SK-N-SH (cell line): ENCODE measurements at regions not wholly inside any gene's neighbourhood (a gene's known extent, or its start where the extent isn't known, plus 50 kb on each side); places are given as distances from the start of the nearest gene placed in this dataset.

ENCODE experiments used
- CTCF ChIA-PET: fragments of 300-600, 350-600 bp; formaldehyde crosslinking; extraction: SDS; loops from one replicate; lab custom pipeline; 2021; lab: Yijun Ruan, JAX
- POLR2A ChIA-PET: fragments of 350-600 bp; sonication (Branson Sonifier 250); formaldehyde crosslinking; extraction: SDS; loops from one replicate; lab custom pipeline; 2020; ENCODE audit warnings: antibody characterized with exemption, inconsistent platforms; lab: Yijun Ruan, JAX
- DNase-seq: peaks from one replicate; pipeline ENCODE4 v3.0.0; 2012
- H2AFZ ChIP-seq: fragments of 200-600 bp; sonication (generic); 2 replicates; pipeline ENCODE4 v1.8.1; 2016; ENCODE audit warnings: antibody characterized with exemption, mild to moderate bottlenecking, low read depth
- H3F3A ChIP-seq: fragments of 200-600 bp; sonication (generic); replicated peaks from 2 replicates; pipeline ENCODE3; 2016; ENCODE audit warnings: antibody characterized with exemption, mild to moderate bottlenecking; ENCODE audit not compliant: insufficient read depth
- H3K27ac ChIP-seq, 2 experiments: fragments of 200-500 bp in 1 of 2; fragments of 200-600 bp in 1 of 2; sonication (Bioruptor generic) in 1 of 2; sonication (generic), shearing (Covaris generic) in 1 of 2; 2 replicates each; pipeline versions ENCODE4 v1.5.1 to v1.6.1; 2014 to 2016; ENCODE audit warnings: low read depth in 2 of 2, inconsistent platforms in 1 of 2, low read length in 1 of 2, mild to moderate bottlenecking in 1 of 2, mixed read lengths in 1 of 2
- H3K27me3 ChIP-seq: fragments of 200-600 bp; sonication (generic), shearing (Covaris generic); 2 replicates; pipeline ENCODE4 v1.6.1; 2016; ENCODE audit warnings: mixed run types; ENCODE audit not compliant: insufficient read depth
- H3K36me3 ChIP-seq, 2 experiments: fragments of 200-500 bp in 1 of 2; fragments of 200-600 bp in 1 of 2; sonication (Bioruptor generic) in 1 of 2; sonication (generic) in 1 of 2; replicated peaks in 1 of 2; 2 replicates each; pipeline versions ENCODE3 to v1.5.1; 2014 to 2016; ENCODE audit warnings: low read length in 1 of 2, mild to moderate bottlenecking in 1 of 2; ENCODE audit not compliant: insufficient read depth in 2 of 2, control insufficient read depth in 1 of 2
- H3K4me1 ChIP-seq, 2 experiments: fragments of 200-500 bp in 1 of 2; fragments of 200-600 bp in 1 of 2; sonication (Bioruptor generic) in 1 of 2; sonication (generic), shearing (Covaris generic) in 1 of 2; 2 replicates each; pipeline versions ENCODE4 v1.5.1 to v1.6.1; 2014 to 2016; ENCODE audit warnings: low read depth in 1 of 2, low read length in 1 of 2, mixed run types in 1 of 2; ENCODE audit not compliant: insufficient read depth in 2 of 2, control insufficient read depth in 1 of 2
- H3K4me2 ChIP-seq: fragments of 200-600 bp; sonication (generic), shearing (Covaris generic); 2 replicates; pipeline ENCODE4 v1.6.1; 2017; ENCODE audit warnings: mixed run types
- H3K4me3 ChIP-seq, 2 experiments: fragments of 200-500 bp in 1 of 2; fragments of 200-600 bp in 1 of 2; sonication (Bioruptor generic) in 1 of 2; sonication (generic), shearing (Covaris generic) in 1 of 2; 2 replicates each; pipeline versions ENCODE4 v1.5.1 to v1.8.1; 2014 to 2016; ENCODE audit warnings: low read depth in 2 of 2, inconsistent platforms in 1 of 2, low read length in 1 of 2, mild to moderate bottlenecking in 1 of 2, mixed read lengths in 1 of 2, moderate library complexity in 1 of 2
- H3K79me2 ChIP-seq: fragments of 200-600 bp; sonication (generic); 2 replicates; pipeline ENCODE4 v1.8.1; 2017; ENCODE audit warnings: mild to moderate bottlenecking; ENCODE audit not compliant: insufficient read depth
- H3K9ac ChIP-seq: fragments of 200-600 bp; sonication (generic); 2 replicates; pipeline ENCODE4 v1.6.1; 2017; ENCODE audit warnings: mixed run types
- H3K9me2 ChIP-seq: fragments of 200-600 bp; sonication (generic); 2 replicates; pipeline ENCODE4 v1.6.1; 2017; ENCODE audit warnings: mixed run types
- H3K9me3 ChIP-seq: fragments of 200-600 bp; sonication (generic); 2 replicates; pipeline ENCODE4 v1.6.1; 2017; ENCODE audit warnings: mixed run types, mild to moderate bottlenecking, moderate library complexity
- H4K20me1 ChIP-seq: fragments of 200-600 bp; sonication (generic); 2 replicates; pipeline ENCODE4 v1.6.1; 2017; ENCODE audit warnings: mild to moderate bottlenecking, mixed run types; ENCODE audit not compliant: insufficient read depth
- CHD2 ChIP-seq: fragments of 150-350 bp; IDR thresholded peaks from 2 replicates; pipeline ENCODE4 v1.6.1; 2018; ENCODE audit warnings: low read length; ENCODE audit not compliant: partially characterized antibody
- ELF1 ChIP-seq: IDR thresholded peaks from 2 replicates; pipeline ENCODE4 v1.4.0; 2012
- EP300 ChIP-seq, 2 experiments: IDR thresholded peaks; 2 replicates each; pipeline versions ENCODE4 v1.4.0 to v1.6.1; 2012; ENCODE audit warnings: borderline replicate concordance in 1 of 2, low read depth in 1 of 2, low read length in 1 of 2
- FOSL2 ChIP-seq: IDR thresholded peaks from 2 replicates; pipeline ENCODE4 v1.4.0; 2012; ENCODE audit warnings: low read depth, mild to moderate bottlenecking, moderate library complexity, borderline replicate concordance
- FOXM1 ChIP-seq: IDR thresholded peaks from 2 replicates; pipeline ENCODE4 v1.4.0; 2012; ENCODE audit warnings: low read depth, mild to moderate bottlenecking
- JUND ChIP-seq: IDR thresholded peaks from 2 replicates; pipeline ENCODE4 v1.4.0; 2012
- MEF2A ChIP-seq: IDR thresholded peaks from 2 replicates; pipeline ENCODE4 v1.4.0; 2012; ENCODE audit warnings: low read depth, borderline replicate concordance
- NRF1 ChIP-seq: IDR thresholded peaks from 2 replicates; pipeline ENCODE4 v1.6.1; 2012; ENCODE audit warnings: low read depth, mild to moderate bottlenecking, low read length
- RCOR1 ChIP-seq: fragments of 150-350 bp; IDR thresholded peaks from 2 replicates; pipeline ENCODE4 v1.6.1; 2017; ENCODE audit warnings: antibody characterized with exemption, low read length
- RFX5 ChIP-seq: IDR thresholded peaks from 2 replicates; pipeline ENCODE4 v1.6.1; 2012; ENCODE audit warnings: mild to moderate bottlenecking, improper control_type of control experiment, low read length
- RXRA ChIP-seq: IDR thresholded peaks from 2 replicates; pipeline ENCODE4 v1.4.0; 2012; ENCODE audit warnings: low read depth, mild to moderate bottlenecking, borderline replicate concordance
- TAF1 ChIP-seq: IDR thresholded peaks from 2 replicates; pipeline ENCODE4 v1.6.1; 2012; ENCODE audit warnings: low read depth, mild to moderate bottlenecking, low read length, moderate library complexity, borderline replicate concordance
- TCF12 ChIP-seq: IDR thresholded peaks from 2 replicates; pipeline ENCODE4 v1.4.0; 2012
- TEAD4 ChIP-seq: IDR thresholded peaks from 2 replicates; pipeline ENCODE4 v1.4.0; 2012; ENCODE audit warnings: mild to moderate bottlenecking, borderline replicate concordance; ENCODE audit not compliant: insufficient read depth
- whole genome bisulfite sequencing: methylation state at CpG from one replicate; pipeline ENCODE4 v1.1.6; 2017; ENCODE audit warnings: low lambda C conversion rate; 5-methylcytosine and 5-hydroxymethylcytosine counted together
- TF ChIP-seq, protein P1 (sequence below): IDR thresholded peaks from 2 replicates; pipeline ENCODE4 v1.4.0; 2012; ENCODE audit warnings: low read depth, borderline replicate concordance
- TF ChIP-seq, protein P2 (sequence below): fragments of 200-600 bp; sonication (generic); IDR thresholded peaks from 2 replicates; pipeline ENCODE4 v1.6.1; 2017; ENCODE audit warnings: antibody characterized with exemption, mild to moderate bottlenecking, moderate library complexity
- TF ChIP-seq, protein P3 (sequence below): fragments of 150-350 bp; IDR thresholded peaks from 2 replicates; pipeline ENCODE4 v1.6.1; 2017; ENCODE audit warnings: antibody characterized with exemption, low read length, low read depth, borderline replicate concordance
- TF ChIP-seq, protein P4 (sequence below): IDR thresholded peaks from 2 replicates; pipeline ENCODE4 v1.4.0; 2012; ENCODE audit warnings: low read depth, borderline replicate concordance
- TF ChIP-seq, protein P5 (sequence below): IDR thresholded peaks from 2 replicates; pipeline ENCODE4; 2012
- TF ChIP-seq, protein P6 (sequence below): IDR thresholded peaks from 2 replicates; pipeline ENCODE4 v1.4.0; 2012; ENCODE audit warnings: low read depth

DNA sequence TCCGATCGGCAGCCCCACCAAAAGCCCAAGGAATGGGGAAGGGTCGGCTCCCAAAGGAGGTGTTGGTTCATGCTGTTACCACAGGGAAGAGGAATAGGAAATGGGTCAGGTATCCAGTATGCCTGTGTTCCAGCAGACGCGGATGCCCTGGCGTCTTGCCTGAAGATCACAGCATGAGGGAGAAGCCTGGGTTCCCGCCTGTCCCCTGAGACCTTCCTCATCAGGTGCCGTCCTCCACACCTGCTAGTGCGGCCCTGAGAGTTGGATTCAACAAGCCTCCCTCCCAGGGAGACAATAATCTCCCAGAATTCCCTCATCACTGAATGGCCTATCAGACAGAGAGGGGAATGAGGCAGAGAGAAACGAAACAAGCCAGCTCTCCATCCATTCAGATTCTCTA is 92.2 kb downstream of the SPATA19 start:
- Histone ChIP-seq H3K79me2 (no peaks in the 10 kb centered on the region), H3K27me3 (no peaks in the 10 kb centered on the region), H3K4me1 (no peaks in the 10 kb centered on the region), H3K27ac (no peak overlapping the region), H3K9ac (no peak overlapping the region), H3K4me3 (no peak overlapping the region), H3K4me2 (no peak overlapping the region), H3K9me2 (no peaks in the 10 kb centered on the region), H4K20me1 (no peaks in the 10 kb centered on the region), H3F3A (no peaks in the 10 kb centered on the region), H3K9me3 (peaks cover 16% of the 10 kb centered on the region), H2AFZ (no peak overlapping the region), H3K36me3 (no peaks in the 10 kb centered on the region)
- ChIA-PET POLR2A (no interaction called here), CTCF (no interaction called here)
- 31% methylated on average over 10 of the region's 10 CpGs for WGBS
- no peak for DNase-seq
- TF ChIP-seq JUND (no peak), TCF12 (no peak), CHD2 (no peak), RXRA (no peak)
- TF ChIP-seq, protein P1, sequence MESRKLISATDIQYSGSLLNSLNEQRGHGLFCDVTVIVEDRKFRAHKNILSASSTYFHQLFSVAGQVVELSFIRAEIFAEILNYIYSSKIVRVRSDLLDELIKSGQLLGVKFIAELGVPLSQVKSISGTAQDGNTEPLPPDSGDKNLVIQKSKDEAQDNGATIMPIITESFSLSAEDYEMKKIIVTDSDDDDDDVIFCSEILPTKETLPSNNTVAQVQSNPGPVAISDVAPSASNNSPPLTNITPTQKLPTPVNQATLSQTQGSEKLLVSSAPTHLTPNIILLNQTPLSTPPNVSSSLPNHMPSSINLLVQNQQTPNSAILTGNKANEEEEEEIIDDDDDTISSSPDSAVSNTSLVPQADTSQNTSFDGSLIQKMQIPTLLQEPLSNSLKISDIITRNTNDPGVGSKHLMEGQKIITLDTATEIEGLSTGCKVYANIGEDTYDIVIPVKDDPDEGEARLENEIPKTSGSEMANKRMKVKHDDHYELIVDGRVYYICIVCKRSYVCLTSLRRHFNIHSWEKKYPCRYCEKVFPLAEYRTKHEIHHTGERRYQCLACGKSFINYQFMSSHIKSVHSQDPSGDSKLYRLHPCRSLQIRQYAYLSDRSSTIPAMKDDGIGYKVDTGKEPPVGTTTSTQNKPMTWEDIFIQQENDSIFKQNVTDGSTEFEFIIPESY: no peak
- TF ChIP-seq, protein P2, sequence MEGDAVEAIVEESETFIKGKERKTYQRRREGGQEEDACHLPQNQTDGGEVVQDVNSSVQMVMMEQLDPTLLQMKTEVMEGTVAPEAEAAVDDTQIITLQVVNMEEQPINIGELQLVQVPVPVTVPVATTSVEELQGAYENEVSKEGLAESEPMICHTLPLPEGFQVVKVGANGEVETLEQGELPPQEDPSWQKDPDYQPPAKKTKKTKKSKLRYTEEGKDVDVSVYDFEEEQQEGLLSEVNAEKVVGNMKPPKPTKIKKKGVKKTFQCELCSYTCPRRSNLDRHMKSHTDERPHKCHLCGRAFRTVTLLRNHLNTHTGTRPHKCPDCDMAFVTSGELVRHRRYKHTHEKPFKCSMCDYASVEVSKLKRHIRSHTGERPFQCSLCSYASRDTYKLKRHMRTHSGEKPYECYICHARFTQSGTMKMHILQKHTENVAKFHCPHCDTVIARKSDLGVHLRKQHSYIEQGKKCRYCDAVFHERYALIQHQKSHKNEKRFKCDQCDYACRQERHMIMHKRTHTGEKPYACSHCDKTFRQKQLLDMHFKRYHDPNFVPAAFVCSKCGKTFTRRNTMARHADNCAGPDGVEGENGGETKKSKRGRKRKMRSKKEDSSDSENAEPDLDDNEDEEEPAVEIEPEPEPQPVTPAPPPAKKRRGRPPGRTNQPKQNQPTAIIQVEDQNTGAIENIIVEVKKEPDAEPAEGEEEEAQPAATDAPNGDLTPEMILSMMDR: no peak

DNA sequence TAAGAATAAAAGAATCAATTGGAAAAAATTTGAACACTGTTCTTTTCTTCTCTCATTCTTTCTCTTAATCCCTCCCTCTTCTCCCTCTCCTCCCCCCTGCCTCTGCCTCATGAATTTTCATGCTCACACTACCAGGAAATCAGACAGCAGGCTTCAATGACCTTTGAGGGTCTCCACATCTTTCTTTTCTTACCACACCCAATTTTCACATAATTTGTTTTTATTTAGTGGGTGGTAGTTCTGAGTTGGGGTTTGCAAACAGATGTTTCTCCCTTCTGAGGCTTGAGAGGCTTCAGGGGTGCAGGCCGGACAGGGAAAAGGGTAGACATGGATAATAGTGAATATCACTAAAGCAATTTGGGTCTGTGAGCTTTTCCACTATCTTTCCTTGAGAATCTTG is 95.5 kb downstream of the SPATA19 start:
- Histone ChIP-seq H3K79me2 (no peaks in the 10 kb centered on the region), H3K4me2 (no peak overlapping the region), H3K27me3 (no peaks in the 10 kb centered on the region), H3K27ac (no peak overlapping the region), H3K4me1 (no peaks in the 10 kb centered on the region), H2AFZ (no peak overlapping the region), H4K20me1 (no peaks in the 10 kb centered on the region), H3K4me3 (no peak overlapping the region), H3K9ac (no peak overlapping the region), H3K9me2 (no peaks in the 10 kb centered on the region), H3K9me3 (no peaks in the 10 kb centered on the region), H3F3A (no peaks in the 10 kb centered on the region), H3K36me3 (no peaks in the 10 kb centered on the region)
- ChIA-PET POLR2A (no interaction called here), CTCF (no interaction called here)
- DNase-seq: no peak
- TF ChIP-seq, protein P3, sequence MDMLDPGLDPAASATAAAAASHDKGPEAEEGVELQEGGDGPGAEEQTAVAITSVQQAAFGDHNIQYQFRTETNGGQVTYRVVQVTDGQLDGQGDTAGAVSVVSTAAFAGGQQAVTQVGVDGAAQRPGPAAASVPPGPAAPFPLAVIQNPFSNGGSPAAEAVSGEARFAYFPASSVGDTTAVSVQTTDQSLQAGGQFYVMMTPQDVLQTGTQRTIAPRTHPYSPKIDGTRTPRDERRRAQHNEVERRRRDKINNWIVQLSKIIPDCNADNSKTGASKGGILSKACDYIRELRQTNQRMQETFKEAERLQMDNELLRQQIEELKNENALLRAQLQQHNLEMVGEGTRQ: no peak
- TF ChIP-seq NRF1: no peak
- no peak for TF ChIP-seq TCF12
- TF ChIP-seq, protein P4, sequence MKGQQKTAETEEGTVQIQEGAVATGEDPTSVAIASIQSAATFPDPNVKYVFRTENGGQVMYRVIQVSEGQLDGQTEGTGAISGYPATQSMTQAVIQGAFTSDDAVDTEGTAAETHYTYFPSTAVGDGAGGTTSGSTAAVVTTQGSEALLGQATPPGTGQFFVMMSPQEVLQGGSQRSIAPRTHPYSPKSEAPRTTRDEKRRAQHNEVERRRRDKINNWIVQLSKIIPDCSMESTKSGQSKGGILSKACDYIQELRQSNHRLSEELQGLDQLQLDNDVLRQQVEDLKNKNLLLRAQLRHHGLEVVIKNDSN: no peak
- TF ChIP-seq, protein P5, sequence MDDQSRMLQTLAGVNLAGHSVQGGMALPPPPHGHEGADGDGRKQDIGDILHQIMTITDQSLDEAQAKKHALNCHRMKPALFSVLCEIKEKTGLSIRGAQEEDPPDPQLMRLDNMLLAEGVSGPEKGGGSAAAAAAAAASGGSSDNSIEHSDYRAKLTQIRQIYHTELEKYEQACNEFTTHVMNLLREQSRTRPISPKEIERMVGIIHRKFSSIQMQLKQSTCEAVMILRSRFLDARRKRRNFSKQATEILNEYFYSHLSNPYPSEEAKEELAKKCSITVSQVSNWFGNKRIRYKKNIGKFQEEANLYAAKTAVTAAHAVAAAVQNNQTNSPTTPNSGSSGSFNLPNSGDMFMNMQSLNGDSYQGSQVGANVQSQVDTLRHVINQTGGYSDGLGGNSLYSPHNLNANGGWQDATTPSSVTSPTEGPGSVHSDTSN: no peak
- TF ChIP-seq RCOR1: no peak
- TF ChIP-seq RXRA: no peak
- TF ChIP-seq ELF1: no peak
- no peak for TF ChIP-seq FOSL2
- no peak for TF ChIP-seq FOXM1
- TF ChIP-seq EP300 (IDR thresholded peaks at IDR 0.05; ENCODE audit: borderline replicate concordance in 1 of 2, low read depth in 1 of 2, low read length in 1 of 2): no peak
- TF ChIP-seq, protein P2: no peak
- TF ChIP-seq, protein P6, sequence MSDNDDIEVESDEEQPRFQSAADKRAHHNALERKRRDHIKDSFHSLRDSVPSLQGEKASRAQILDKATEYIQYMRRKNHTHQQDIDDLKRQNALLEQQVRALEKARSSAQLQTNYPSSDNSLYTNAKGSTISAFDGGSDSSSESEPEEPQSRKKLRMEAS: no peak
- no peak for TF ChIP-seq JUND
- TF ChIP-seq TEAD4: no peak
- TF ChIP-seq RFX5: no peak
- TF ChIP-seq MEF2A: no peak
- TF ChIP-seq TAF1: no peak
- WGBS: 16% methylated on average over 1 of the region's 1 CpG
